SKM-1 treated with dmso at 0.1 percent for 144 hours (cell line): ENCODE measurements at regions not wholly inside any gene's neighbourhood (a gene's known extent, or its start where the extent isn't known, plus 50 kb on each side); places are given as distances from the start of the nearest gene placed in this dataset.

ENCODE experiments used
- DNase-seq: peaks from one replicate; lab custom pipeline; 2025; ENCODE audit not compliant: unreplicated experiment; lab: John Stamatoyannopoulos, UW

GRCh38 chr5:98416541-98416940 is 356.9 kb upstream of the RGMB start:
- DNase-seq: no peak

GRCh38 chr5:98419825-98420224 is 353.6 kb upstream of the RGMB start:
- DNase-seq: no peak

GRCh38 chr5:98424681-98425450 is 348.6 kb upstream of the RGMB start:
- no peak for DNase-seq

- no peak for DNase-seq
Measured at GRCh38 chr5:98425640-98426039, 347.8 kb upstream of the RGMB start.

GRCh38 chr5:98428806-98429205 is 344.7 kb upstream of the RGMB start:
- DNase-seq: no peak

- DNase-seq: no peak
Measured at GRCh38 chr5:98432378-98432777, 341.1 kb upstream of the RGMB start.

- no peak for DNase-seq
Measured at GRCh38 chr5:98433022-98433421, 340.4 kb upstream of the RGMB start.

GRCh38 chr5:98433673-98434072 is 339.8 kb upstream of the RGMB start:
- no peak for DNase-seq

- DNase-seq: no peak
Measured at GRCh38 chr5:98436667-98437066, 336.8 kb upstream of the RGMB start.

- no peak for DNase-seq
Measured at GRCh38 chr5:98442448-98442847, 331.0 kb upstream of the RGMB start.

GRCh38 chr5:98443881-98444280 is 329.6 kb upstream of the RGMB start:
- DNase-seq: no peak

GRCh38 chr5:98453296-98453695 is 320.2 kb upstream of the RGMB start:
- no peak for DNase-seq

GRCh38 chr5:98454407-98454806 is 319.1 kb upstream of the RGMB start:
- DNase-seq: no peak

- no peak for DNase-seq
Measured at GRCh38 chr5:98454904-98455303, 318.6 kb upstream of the RGMB start.

- DNase-seq: no peak
Measured at GRCh38 chr5:98455665-98456064, 317.8 kb upstream of the RGMB start.

- no peak for DNase-seq
Measured at GRCh38 chr5:98458004-98458403, 315.5 kb upstream of the RGMB start.

- DNase-seq: no peak
Measured at GRCh38 chr5:98458726-98459125, 314.7 kb upstream of the RGMB start.

- DNase-seq: no peak
Measured at GRCh38 chr5:98460536-98460935, 312.9 kb upstream of the RGMB start.

- DNase-seq: no peak
Measured at GRCh38 chr5:98461485-98461884, 312.0 kb upstream of the RGMB start.

- no peak for DNase-seq
Measured at GRCh38 chr5:98463222-98463621, 310.2 kb upstream of the RGMB start.

GRCh38 chr5:98463676-98464075 is 309.8 kb upstream of the RGMB start:
- DNase-seq: no peak

GRCh38 chr5:98464737-98465330 is 308.6 kb upstream of the RGMB start:
- no peak for DNase-seq
